T-helper 1 cell treated with Interleukin-12 subunit alpha and Interleukin-12 subunit beta and Interleukin-4 antibody, amounts not matched to agents 30 ng/mL and 1 ng/mL, for 36 hours (primary cell): ENCODE measurements at regions not wholly inside any gene's neighbourhood (a gene's known extent, or its start where the extent isn't known, plus 50 kb on each side); places are given as distances from the start of the nearest gene placed in this dataset.
"Not testable (repeated sequence)": the region's sequence is repeated elsewhere in the genome, so short reads cannot be mapped to it uniquely, and the experiment has no call there.

ENCODE experiments used
- intact Hi-C: fragments of 100-400 bp; cut with micrococcal nuclease; formaldehyde crosslinking; loops from one replicate; pipeline ENCODE4 v1.15.1; 2024

DNA sequence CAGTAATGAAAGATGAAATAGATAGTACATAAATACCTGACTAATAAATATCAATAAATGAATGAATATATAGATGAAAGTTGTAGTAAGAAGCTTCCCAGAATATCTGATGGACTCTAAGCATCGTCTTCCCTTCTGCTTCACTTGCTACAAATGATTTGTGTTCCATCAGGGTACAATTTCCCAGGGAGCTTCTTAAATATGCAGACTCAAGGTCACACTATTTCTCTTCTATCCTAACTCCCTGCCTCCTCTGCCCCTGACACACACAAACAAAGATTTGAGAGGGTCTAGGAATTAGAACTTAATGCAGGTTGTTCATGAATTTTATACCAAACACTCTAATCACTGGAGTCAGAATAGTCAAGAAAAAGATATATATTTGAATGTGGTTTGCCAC lies 415.9 kb upstream of the TMPRSS15 start:
- intact Hi-C loops, result no loop called here

DNA sequence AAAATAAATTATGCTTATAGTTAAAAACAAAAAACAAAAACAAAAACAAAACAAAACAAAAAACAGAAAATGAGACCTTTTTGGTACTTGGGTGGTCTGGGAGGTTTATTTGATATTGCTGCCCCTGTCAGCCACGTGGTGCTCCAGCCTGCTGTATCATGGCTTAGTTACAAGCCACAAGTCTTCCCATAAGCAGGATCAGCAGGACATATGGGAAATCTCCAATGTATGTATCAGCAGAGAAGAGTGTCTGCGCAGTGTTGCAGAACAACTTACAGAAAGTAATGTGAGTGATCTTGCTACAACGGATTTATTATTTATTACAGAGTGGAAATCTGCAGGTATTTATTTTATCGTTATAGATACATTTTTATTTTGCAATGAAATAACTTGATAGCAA lies 423.0 kb upstream of the TMPRSS15 start:
- intact Hi-C loops, result no loop called here

DNA sequence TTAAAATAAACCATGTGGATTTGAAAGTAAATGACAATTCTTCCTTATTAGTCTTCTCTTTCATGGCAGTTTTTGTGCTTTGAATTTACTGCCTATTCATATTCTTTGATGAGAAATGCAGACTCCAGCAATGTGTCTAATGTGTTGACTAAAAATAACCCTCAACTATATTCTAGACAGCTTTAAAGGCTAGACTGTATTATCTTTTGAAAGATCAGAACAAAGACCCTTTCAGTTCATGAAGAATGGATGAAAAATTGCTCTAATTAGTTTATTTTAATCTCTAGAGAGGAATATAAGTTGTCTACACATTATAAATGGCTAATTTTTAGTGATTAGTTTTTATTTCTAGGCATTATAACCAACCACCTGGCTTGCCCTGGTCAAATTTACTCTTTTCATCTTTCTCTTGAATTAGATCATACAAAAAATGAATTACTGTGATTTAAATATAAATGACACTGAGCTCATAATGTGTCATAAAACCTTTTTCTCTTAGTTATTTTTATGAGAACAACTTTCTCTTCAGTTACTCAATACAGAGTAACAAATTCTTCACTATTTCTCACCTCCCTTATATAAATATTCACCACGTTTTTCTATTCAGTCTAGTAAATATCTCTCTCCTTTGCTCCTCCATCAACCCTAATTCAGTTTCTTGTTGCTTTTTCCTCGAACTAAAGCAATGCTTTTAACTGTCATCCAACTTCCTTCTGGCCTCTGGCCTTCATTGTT lies 428.5 kb upstream of the TMPRSS15 start:
- intact Hi-C loops, result no loop called here

DNA sequence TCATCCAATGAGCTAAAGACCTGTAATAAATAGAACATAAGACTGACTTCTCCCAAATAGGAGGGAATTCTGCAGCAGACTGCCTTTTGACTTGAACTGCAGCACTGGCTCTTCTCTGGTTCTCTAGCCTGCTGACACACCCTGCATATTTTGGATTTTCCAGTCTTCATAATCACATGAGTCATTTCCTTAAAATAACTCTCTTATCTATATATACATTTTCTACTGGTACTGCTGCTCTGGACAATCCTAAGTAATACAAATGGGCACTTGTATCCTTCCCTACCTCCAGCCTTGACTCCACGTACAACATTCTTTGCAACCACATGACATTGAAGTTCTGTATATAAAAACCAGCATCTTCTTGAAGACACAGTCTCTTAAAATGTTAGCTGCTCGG lies 429.4 kb upstream of the TMPRSS15 start:
- intact Hi-C loops, result no loop called here

DNA sequence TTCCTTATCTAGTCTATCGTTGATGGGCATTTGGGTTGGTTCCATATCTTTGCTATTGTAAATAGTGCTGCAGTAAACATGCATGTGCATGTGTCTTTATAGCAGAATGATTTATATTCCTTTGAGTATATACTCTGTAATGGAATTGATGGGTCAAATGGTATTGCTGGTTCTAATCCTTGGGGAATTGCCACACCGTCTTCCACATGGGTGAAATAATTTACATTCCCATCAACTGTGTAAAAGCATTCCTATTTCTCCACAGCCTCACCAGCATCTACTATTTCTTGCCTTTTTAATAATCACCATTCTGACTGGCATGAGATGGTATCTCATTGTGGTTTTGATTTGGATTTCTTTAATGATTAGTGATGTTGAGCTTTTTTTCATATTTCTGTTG lies 430.5 kb upstream of the TMPRSS15 start:
- intact Hi-C loops, result not testable (repeated sequence)

DNA sequence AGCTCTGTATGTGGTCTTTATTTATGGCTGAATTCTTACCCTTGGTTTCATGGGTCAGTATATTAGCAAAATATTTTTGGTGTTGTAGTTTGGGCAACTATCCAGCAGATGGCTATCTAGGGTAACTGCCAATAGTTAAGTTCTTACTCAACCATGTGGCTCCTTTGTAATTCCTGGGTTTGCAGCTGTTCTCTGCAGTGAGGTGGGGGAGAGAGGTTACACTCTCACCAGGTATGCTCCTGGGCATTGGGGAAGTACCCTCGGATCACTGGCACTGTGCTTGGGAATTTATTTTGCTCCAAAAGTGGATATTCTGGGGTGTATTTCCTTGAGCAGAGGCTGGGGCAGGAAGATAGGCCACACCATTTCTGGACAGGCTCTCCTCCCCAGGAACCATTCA lies 436.7 kb upstream of the TMPRSS15 start:
- intact Hi-C loops, result no loop called here

DNA sequence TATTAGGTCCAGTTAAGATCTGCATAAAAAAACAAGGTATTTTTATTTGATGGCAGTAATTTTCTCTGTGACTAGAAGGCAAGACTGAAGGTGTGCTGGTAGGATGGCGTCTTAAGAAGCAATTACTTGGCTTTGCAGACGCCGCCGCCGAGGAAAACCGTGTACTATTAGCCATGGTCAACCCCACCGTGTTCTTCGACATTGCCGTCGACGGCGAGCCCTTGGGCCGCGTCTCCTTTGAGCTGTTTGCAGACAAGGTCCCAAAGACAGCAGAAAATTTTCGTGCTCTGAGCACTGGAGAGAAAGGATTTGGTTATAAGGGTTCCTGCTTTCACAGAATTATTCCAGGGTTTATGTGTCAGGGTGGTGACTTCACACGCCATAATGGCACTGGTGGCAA lies 454.0 kb upstream of the TMPRSS15 start:
- intact Hi-C loops, result not testable (repeated sequence)

DNA sequence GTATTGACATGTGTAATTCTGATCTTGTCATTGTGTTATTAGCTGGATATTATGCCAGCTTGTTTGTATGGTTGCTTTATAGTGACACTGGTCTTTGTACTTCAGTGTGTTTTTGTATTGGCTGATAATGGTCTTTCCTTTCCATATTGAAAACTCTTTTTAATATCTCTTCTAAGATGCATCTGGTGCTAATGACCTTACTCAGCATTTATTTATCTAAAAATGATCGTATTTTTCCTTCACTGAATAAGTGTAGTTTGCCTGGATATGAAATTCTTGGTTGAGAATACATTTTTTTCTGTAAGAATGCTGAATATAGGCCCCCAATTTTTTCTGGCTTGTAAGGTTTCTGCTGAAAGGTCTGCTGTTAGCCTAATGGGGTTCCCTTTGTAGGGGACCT lies 465.5 kb upstream of the TMPRSS15 start:
- intact Hi-C loops, result no loop called here

DNA sequence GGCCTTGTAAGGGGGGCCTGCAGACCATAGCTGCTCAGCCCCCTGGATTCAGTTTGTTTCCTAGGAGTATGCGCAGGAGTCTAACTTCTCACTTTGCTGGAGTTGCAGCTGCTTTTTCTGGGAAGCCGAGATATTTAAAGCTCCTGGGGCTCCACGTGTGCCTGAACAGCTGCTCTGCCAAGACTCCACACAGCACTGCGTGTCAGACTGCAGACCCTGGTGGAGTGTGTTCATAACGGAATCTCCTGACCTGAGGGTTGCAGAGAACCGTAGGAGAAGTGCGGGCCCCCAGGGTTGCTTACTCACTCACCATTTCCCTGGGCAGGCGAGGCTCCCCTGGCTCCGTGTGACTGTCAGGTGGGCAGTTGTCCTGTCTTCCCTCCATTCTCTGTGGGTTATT lies 474.3 kb upstream of the TMPRSS15 start:
- intact Hi-C loops, result no loop called here

DNA sequence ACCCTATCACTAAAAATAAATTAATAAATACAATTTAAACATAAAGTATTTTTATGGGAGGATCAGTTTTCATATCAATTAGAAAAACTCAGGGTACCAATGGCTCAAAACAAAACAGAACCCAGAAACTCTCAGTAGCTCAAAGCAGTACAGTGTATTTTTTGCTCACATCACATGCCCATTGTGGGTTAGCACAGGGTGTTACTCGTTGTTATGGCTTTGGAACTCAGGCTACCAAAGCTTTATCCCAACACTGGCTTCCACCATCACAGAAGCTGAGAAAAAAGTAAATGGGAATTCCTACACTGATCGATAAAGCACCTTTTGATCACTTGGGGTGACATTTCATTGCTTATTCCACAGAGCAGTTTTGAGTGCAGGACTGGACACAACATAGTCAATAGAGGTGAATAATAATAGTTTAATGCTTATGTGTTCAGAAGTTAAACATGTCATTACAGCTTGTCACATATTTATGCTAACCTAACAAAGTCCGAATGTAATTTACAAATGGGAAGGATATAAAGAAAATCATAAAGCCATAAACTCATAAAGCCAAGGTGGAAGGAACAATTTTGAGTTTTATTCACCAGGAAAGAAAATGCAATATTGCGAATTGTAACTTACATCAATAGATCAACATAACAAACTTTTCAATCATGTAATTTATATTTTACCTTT lies 484.5 kb upstream of the TMPRSS15 start:
- intact Hi-C loops, result no loop called here

DNA sequence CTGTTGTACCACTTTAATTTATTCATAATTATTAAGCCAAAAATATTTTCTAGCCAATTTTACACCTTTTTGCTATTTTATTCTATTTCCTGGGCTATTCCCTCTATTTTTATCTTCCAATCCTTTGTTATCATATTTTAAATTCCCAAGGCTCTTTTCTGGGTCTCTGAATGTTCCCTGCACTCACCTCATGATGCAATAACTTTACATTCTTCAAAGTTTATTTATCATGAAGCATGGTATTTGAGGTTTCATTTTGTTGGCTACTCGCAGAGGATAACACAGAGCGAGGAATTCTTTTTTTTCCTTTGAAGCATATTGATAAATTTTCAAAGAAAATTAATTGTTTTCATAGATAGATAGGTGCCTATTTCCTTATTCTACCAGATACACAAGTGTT lies 489.8 kb upstream of the TMPRSS15 start:
- intact Hi-C loops, result no loop called here

DNA sequence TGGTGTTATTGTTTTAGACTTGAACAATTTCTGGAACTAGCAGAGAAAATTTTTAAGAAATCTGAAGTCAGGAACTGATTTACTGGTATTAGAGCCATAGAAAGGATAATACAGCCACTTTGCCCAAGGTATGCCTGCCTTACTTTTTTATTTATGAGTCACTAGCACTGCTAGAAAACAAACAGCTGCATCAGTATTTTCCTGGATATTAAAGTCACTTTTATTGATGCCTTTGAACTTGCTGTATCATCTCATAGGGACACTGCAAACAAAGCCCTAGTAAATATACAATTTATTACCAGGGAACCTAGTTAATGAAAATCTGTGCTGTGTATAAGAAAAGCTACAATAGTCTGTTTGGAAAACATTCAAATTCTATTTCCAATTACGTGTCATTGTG lies 490.8 kb upstream of the TMPRSS15 start:
- intact Hi-C loops, result no loop called here

DNA sequence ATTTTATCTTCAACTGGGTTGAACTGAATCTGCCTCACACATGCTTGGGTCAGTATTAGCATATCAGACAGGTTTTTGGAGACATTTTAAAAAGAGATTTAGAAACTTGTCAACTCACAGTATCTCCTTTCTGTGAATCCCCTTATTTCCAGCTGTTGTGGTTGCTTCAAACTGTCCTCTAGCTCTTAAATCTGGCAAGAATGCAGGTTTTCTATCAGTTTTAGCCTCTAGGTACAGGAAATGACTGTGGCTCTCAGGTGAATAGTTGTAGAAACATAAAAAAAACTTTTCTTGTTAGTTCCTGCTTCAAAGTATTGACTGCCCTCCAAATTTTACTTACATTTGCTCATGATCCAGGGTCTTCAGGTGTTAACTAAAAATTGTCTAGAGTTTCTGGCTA lies 495.7 kb upstream of the TMPRSS15 start:
- intact Hi-C loops, result no loop called here

DNA sequence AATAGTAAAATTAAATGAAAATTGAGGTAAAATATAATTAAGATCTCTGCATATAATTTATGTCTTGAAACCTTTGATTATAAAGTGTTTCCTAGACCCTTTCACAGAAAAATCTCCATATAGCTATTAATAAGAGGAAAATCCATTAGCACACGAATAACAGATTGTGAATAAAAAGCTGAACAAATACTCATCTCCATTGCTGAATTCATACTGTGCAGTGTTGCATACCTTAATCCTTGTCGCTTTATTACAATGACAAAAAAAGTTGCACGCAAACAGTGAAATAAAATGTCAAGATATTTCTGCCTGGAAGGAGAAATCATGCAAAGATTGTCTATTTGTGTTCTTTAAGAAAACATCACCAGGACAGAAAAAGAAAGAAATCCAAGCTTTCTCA lies 499.1 kb upstream of the TMPRSS15 start:
- intact Hi-C loops, result no loop called here

DNA sequence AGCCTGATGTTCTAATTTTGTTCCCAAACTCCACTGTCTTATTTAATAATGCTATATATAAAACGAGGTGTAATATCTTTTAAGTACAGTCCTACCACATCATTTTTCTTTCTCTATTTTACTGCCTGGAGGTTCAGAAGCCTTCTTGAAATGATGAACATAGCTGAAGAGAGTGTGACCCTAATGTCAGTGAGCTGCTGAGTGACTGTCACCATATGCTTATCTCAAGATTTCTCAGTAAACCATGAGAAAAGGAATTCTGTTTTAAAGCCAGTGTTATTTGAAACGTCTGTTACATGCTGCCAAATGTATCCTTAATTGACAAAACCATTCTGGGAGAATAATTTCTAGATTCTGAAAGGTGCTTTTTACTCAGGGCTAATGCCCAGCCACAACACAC lies 503.5 kb upstream of the TMPRSS15 start:
- intact Hi-C loops, result no loop called here

DNA sequence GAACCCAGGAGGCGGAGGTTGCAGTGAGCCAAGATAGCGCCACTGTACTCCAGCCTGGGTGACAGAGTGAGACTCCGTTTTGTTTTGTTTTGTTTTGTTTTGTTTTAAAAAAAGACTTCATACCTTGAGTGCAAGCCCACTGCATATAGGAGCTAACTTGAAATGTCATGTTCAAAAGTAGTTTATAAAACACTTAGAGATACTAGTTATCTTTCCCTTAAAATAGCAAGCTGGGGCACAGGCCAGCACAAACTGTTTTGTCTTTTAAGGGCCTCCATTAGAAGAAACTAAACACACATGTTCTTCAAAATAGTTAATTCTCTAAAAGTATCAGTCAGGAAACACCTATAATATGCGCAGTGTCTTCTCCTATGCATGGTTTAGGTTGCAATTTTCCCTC lies 505.1 kb upstream of the TMPRSS15 start:
- intact Hi-C loops, result no loop called here

DNA sequence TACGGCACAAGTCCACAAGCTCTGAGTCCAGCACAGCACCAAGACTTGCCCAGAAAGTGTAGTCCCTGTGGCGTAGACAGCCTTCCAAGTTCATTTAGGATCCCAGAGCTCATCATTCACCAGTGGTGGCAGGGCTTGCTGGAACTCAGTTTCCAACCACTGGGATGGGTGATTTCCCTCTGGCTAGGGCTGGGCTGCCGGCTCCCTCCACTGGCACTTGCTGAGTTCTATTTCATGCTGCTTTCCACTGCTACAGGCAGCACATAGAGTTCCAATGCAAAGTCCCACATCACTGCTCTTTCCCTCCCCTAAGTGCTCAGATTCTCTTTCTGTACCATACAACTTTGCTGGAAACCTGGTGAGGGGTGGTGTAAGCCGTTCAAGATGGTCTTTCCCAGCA lies 510.3 kb upstream of the TMPRSS15 start:
- intact Hi-C loops, result no loop called here

DNA sequence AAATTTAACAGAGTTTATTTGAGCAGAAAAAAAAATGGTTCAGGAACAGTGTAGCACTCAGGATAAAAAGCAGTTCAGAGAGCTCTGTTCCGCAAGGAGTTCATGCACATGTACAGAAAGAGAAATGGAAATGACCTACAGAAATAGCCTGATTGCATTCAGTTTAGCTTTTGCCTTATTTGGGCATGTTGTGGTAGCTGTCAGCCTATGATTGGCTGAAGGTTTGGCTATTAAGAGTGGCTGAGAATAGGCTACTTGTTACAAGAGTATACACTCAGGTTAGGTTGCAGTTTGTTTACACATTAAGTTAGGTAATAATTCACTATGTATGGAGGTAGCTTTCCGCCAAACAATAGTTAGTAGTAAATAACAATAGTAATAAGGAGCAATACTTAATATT lies 511.0 kb upstream of the TMPRSS15 start:
- intact Hi-C loops, result no loop called here

DNA sequence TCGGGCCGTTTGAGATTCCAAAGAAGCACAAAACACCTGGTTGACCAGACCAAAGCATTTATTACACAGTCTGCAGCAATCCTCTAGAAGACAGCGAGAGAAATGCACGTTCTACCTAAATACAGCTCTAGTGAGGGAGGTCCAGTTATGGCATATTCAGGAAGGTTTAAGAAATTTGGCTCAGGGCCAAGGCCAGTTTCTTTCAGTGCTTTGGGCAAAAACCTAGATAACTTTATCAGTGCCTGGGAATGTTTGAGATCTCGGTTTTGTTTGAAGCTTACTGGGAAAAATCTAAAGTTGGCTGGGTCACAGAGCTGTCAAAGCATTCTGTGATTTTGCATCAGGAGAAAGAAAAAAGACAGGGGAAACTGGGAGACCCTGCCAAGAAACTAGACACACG lies 514.0 kb upstream of the TMPRSS15 start:
- intact Hi-C loops, result no loop called here

DNA sequence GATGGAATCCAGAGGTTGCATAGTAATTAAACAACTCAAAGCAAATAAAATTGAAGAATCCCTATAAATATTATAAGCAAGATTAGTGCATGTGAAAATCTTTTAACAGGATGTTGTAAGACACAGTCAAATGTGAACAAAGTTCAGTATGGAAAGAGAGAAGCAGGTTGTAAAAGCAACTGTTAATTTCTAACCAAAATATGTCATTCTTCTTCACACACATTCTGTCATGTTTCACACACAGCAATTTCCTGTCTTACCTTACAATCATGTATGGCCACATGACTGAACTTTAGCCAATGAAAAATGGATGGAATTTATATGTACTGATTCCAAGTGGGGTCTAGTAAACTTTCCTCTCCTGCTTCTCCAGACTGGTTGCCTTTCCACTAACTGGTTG lies 527.7 kb upstream of the TMPRSS15 start:
- intact Hi-C loops, result no loop called here

DNA sequence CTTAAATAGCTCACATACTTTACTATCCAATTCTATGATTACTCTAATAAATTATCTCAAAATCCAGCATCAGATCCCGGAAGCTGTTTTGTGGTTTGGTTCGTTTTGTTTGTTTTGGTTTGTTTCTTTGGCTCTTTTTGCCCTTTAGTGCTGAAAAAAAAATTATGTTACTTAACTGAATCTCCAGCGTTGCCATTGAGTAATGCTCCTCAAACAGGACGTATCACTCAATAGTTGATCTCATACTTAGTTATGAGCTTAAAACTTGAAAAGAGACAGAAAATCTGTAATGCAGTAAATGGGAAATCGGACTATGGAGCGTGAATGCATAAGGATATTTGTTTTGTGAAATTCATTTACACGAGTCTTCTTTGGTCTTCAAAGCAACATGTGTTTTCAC lies 533.8 kb upstream of the TMPRSS15 start:
- intact Hi-C loops, result no loop called here

DNA sequence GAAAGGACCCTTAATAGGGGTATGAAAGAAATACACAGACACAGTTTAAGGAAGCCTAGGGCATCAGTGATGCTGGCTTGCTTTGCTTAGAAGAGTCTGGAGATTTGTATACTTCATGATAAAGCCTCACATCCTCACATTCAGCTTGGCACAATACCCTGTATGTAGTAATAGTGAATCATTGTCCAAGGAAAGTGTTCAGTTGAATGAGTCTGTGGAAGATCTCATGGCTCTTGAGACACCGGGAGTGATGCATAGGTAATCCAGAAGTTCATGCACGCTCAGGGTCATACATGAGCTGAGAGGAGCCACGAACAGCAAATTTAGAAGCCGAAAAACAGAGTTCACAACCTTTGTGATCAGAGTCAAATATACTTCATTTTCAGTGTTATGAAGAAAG lies 537.2 kb upstream of the TMPRSS15 start:
- intact Hi-C loops, result no loop called here

DNA sequence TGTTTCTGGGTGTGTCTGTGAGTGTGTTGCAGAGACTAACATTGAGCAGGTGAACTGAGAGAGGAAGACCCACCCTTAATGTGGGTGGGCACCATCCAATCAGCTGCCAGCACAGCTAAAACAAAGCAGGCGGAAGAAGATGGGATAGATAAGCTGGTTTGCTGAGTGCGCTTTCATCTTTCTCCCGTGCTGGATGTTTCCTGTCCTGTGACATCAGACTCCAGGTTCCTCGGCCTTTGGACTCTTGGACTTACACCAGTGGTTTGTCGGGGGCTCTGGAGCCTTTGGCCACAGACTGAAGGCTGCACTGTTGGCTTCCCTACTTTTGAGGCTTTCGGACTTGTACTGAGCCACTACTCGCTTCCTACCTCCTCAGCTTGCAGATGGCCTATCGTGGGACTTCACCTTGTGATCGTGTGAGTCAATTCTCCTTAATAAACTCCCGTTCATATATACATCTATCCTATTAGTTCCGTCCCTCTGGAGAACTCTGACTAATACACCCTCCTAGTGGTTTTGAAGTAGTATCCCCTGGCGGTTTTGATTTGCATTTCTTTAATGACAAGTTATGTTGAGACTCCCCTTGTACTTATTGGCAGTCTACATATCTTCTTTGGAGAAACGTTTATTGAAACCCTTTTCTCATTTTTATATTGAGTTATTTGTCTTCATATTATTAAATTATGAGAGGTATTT lies 546.6 kb upstream of the TMPRSS15 start:
- intact Hi-C loops, result no loop called here
